Right lobe of liver (tissue), 4 donors: ENCODE measurements at regions not wholly inside any gene's neighbourhood (a gene's known extent, or its start where the extent isn't known, plus 50 kb on each side); places are given as distances from the start of the nearest gene placed in this dataset.

Source experiments
- CTCF ChIP-seq, 4 donors: fragments of 200-600 bp in 3 of 4; fragments of 450-650 bp in 1 of 4; IDR thresholded peaks; one replicate each; pipeline versions ENCODE4 v1.5.1 to v1.8.0; 2016 to 2022; ENCODE audit warnings: antibody characterized with exemption in 4 of 4, mild to moderate bottlenecking in 2 of 4
- POLR2A ChIP-seq: fragments of 450-650 bp; IDR thresholded peaks from one replicate; pipeline ENCODE4 v1.6.1; 2017; ENCODE audit warnings: antibody characterized with exemption, mild to moderate bottlenecking
- donor health status: DM: no; HTN: no; CAD: no.
- donor health status: DM: no; HTN: no; CAD: no.
- donor health status: DM: no; HTN: yes; CAD: no.

GRCh38 chr4:125393825-125394224 is 79.1 kb downstream of the FAT4 start:
- no peak for TF ChIP-seq CTCF (IDR thresholded peaks at IDR 0.05)
- no peak for TF ChIP-seq POLR2A
